GM19240 (cell line): ENCODE measurements at regions not wholly inside any gene's neighbourhood (a gene's known extent, or its start where the extent isn't known, plus 50 kb on each side); places are given as distances from the start of the nearest gene placed in this dataset.

Experiments used
- DNase-seq: peaks from one replicate; pipeline ENCODE4 v3.0.0; 2011; ENCODE audit warnings: low spot score; ENCODE audit not compliant: insufficient read length

DNA sequence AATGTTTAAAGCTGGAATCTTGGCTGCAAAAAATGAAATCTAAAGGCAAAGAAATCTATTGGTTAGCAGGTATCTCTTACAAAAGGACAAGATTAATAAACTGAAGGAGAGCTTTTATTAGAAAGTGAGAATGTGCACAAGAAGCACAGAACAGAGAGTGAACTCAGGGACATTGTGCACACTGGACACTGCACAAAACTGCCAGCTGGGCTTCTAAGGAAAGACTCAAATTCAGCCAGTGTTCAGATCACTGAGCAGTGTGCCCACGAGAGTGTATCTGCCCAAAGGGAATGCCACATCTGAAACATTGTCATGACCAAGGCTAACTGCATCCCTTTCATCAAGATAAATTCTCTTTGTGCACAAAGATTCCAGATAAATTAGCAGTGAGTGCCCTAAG, 129.7 kb upstream of the KCNH7 start:
- no peak for DNase-seq

- no peak for DNase-seq
Measured at GRCh38 chr2:162967811-162968210, 129.2 kb upstream of the KCNH7 start.

GRCh38 chr2:162967147-162967546, 128.6 kb upstream of the KCNH7 start:
- DNase-seq, result no peak

DNA sequence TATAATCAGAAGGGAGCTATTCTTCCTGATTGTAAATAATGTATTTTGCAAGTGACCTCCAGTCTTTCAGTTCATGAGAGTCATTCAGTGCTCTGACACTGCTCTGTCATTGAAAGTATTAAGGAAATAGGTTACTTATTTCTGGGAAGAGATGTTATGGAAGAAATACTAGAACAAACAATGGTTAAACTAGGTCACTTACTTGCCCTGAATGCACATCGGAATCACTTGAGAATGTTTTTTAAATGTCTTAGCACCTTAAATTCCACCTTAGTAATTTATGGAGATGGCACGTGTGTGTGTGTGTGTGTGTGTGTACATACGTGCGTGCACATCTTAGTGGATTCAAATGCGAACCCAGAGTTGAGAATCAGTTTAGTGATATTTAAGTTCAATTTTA, 126.6 kb upstream of the KCNH7 start:
- no peak for DNase-seq

DNA sequence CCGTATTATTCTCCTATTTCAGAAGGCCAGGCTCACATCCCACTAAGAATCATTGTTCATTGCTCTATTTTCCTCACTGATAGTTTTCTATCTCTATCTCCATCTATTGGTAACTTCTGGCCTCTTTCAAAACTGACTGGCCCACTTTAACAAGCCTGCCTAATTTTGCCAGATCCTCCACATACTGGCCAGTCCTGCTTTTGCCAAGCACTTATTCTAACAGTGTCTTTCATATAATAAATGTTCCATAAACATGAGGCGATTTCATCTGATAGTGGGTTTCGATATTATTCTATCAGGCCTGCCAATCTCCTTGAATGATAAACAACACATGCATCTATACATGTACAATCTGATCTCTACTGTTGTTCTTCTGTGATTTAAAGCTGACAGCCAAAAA, 125.9 kb upstream of the KCNH7 start:
- no peak for DNase-seq

DNA sequence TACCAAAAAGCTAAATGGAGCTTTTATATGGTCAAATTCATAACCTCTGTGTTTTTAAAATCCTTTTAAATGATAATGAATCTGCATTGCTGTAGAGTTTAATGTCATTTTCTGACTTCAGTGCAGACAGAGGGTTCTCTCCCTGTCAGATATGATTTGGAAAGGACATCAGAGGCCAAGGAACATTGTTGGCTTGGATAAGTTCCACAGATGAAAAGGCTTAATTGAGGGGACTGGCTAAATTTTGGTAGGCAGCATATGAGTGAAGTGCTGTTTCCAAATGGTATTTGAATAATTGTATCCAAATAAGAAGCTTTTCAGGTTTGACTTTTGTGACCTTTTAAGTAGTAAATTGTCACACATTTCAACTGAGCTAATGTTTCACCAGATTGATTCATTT, 124.6 kb upstream of the KCNH7 start:
- DNase-seq, result no peak

- no peak for DNase-seq
Measured at GRCh38 chr2:162945785-162946184, 107.2 kb upstream of the KCNH7 start.

DNA sequence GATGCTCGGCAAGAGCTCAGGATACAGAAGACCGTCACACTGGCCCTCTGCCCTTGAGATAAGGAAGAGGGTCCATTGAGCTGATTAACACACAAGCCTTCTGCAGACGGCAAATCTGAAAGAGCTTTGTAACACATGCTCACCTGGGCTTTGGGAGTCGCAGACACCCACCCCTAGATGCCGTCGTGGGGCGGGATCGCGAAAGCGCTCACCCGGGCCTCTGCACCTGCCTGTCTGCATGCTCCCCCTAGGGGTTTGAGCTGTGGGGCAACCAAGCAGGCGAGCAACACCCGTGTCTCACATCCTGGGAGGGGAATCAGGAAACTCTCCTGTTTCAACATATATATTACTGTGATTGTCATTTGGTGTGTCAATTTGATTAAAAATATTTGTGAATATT, 99.8 kb upstream of the KCNH7 start:
- no peak for DNase-seq

GRCh38 chr2:162934191-162934590, 95.6 kb upstream of the KCNH7 start:
- DNase-seq, result no peak

DNA sequence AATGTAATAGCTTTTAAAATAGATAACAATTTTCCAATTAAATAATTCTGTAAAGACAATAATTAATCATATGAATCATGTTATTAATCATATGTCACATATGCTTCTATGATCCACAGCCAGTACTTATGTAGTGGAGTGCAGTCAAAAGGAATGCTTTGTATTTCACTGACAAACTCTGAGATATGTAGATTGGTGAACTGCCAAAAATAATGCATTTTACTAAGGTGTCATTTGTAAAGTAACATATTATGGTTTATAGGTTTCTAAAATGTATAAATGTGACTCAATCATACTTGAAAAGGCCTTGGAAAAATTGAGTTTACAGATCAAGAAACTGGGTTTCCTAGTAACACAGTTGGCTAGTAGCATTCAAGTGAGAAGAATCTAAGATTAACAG, 93.8 kb upstream of the KCNH7 start:
- no peak for DNase-seq

DNA sequence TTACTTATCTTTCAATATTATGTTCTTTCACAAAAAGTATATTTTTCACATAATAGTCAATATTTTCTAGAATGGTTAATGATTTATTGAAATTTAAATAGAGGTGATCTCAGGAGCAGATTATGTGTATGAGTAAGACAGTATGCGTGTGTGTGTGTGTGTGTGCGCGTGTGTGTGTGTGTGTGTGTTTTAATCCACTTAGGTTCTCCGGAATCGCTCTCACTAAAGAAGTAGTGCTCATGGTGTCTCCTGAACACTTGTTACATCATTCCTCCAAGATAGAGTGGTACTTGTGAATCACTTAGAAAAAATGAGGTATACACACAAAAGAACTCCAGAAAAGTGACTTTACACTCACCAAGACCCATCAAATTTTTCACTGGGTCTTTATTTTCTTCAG, 91.0 kb upstream of the KCNH7 start:
- no peak for DNase-seq

- DNase-seq, result no peak
Measured at GRCh38 chr2:162928356-162928755, 89.8 kb upstream of the KCNH7 start.

- DNase-seq, result no peak
Measured at GRCh38 chr2:162926907-162927306, 88.3 kb upstream of the KCNH7 start.

GRCh38 chr2:162926501-162926900, 87.9 kb upstream of the KCNH7 start:
- DNase-seq, result no peak

DNA sequence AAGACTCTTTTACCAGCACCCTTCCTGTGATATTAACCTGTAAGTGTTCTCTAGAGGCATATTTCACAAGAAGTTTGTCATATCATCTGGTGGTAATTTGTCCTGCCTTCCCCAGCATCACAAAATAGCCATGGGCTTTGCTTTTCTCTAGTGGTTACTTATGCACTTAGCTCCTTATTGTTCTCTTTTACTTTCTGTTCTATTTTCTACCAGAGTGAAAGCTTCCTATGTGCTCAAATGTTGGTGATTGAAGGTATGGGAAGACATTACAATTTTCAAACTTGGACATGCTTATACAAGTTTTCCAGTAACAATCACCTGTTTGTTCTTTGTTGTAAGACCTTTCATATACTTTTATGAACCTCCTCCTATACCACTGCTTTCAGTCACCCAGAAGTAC, 87.0 kb upstream of the KCNH7 start:
- DNase-seq, result no peak

- DNase-seq, result no peak
Measured at GRCh38 chr2:162919111-162919510, 80.5 kb upstream of the KCNH7 start.

DNA sequence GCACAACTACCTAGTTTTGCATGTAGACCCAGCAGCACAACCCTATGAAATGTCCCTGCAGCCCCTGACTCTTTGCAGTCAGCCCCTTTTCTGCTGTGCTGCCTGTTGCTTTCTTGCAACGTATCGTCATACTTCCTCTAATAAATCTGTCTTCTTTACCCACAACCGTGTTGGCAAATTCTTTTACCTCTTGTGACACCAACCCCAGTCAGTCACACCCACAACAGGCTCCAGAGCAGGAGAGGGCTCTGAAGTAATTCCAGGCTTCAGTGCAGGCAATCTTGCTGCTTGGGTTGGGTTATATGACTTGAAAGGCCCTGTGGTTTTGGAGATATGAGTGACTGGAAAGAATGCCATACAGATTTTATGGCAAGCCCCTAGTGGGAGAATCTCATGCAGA, 79.1 kb upstream of the KCNH7 start:
- no peak for DNase-seq

GRCh38 chr2:162916286-162916801, 77.8 kb upstream of the KCNH7 start:
- DNase-seq, result no peak

- DNase-seq, result no peak
Measured at GRCh38 chr2:162915858-162916257, 77.3 kb upstream of the KCNH7 start.

DNA sequence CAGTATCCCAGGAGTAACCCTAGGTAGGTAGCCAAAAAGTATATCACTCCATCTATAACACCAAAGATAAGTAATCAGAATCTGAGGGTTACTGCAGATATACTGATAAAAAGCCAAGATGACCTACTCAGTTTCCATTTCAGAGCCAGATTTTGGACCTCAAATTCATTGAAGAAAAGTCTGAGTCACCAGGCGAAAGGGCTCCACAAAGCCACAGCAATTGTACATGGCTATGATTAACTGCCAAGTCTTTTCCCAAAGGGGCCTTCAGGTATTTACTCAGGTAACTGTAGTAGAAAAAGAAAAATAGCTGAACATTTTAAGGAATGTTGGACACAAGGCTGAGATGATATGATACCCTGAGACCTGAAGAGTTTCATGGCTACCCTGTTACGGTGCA, 75.6 kb upstream of the KCNH7 start:
- no peak for DNase-seq

- DNase-seq, result no peak
Measured at GRCh38 chr2:162912787-162913186, 74.2 kb upstream of the KCNH7 start.

- DNase-seq, result no peak
Measured at GRCh38 chr2:162908567-162908966, 70.0 kb upstream of the KCNH7 start.

GRCh38 chr2:162890690-162891311, 52.2 kb upstream of the KCNH7 start:
- DNase-seq, result peak; percentile 1

DNA sequence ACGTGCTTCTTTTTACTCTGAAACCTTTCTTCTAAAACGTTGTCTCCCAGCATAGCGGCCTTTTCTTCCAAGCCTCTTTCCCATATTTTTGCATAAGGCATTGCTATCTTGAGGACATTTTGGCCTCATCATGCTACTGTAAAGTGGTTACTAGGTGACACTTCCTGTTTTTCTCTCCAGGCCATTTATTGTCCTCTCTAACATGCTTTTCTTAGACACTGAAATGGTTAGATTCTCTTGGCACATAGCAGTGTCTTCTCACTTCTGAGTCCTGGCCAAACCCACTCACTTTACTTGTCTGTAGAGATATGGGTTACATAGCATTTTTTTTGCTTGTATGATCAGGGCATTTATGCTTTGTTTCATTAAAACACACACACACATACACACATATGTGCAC, 50.1 kb upstream of the KCNH7 start:
- DNase-seq, result no peak
